Spleen (tissue), 7 donors: ENCODE measurements at regions not wholly inside any gene's neighbourhood (a gene's known extent, or its start where the extent isn't known, plus 50 kb on each side); places are given as distances from the start of the nearest gene placed in this dataset.

Experiments
- POLR2A ChIP-seq, 3 donors: fragments of 450-650 bp; IDR thresholded peaks; one replicate each; pipeline ENCODE4 v1.5.1; 2017; ENCODE audit warnings: antibody characterized with exemption in 3 of 3, mild to moderate bottlenecking in 1 of 3
- POLR2AphosphoS5 ChIP-seq, 3 donors: sonication (generic); formaldehyde crosslinking; IDR thresholded peaks; one replicate each; pipeline ENCODE4 v1.5.1; 2017; ENCODE audit warnings: antibody characterized with exemption in 3 of 3
- TF ChIP-seq, protein P1 (sequence below), 11 experiments: fragments of 200-600 bp in 7 of 11; fragments of 450-650 bp in 4 of 11; sonication (generic) in 4 of 11; IDR thresholded peaks in 8 of 11; conservative IDR thresholded peaks in 3 of 11; 1 replicate in 7 of 11; 2 replicates in 4 of 11; pipeline versions ENCODE4 v1.4.0 to v1.8.0; 2016 to 2021; ENCODE audit warnings: antibody characterized with exemption in 11 of 11, inconsistent platforms in 4 of 11, mild to moderate bottlenecking in 1 of 11
- donor health status: DM: no; HTN: no; CAD: no; lungs with moderate emphysema.
- donor health status: DM: no; HTN: no; CAD: no.
- donor health status: DM: no; HTN: no; CAD: no.

DNA sequence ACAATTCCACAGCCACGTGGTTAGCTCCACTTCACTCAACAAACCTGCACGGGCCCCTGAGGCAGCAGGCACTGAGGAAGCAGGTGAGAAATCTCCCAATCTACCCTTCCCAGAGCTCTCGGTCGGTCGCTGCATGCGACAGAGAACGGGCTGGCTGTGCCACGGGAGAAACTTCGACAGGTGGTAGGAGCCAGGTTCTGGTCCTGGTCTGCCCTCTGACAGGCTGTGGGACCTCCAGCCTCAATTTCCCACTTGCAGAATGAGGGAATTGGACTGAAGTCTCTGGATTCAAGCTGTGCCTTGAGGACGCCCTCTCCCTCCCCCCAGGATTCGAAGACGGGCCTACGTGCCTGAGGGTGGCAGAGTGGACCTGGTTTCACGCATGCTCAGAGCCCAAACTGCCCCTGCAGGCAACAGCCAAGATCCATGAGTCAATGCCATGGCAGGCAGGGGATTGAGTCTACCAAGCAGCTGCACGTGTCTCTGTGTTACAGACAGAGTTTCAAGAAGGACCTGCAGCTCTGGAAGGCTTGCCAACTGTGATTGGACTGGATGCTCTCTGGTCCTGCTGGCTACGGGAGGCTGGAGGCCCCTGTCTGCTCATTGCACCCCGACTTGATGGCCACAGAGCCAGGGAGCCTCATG lies 215.0 kb downstream of the USP6NL start:
- TF ChIP-seq, protein P1, sequence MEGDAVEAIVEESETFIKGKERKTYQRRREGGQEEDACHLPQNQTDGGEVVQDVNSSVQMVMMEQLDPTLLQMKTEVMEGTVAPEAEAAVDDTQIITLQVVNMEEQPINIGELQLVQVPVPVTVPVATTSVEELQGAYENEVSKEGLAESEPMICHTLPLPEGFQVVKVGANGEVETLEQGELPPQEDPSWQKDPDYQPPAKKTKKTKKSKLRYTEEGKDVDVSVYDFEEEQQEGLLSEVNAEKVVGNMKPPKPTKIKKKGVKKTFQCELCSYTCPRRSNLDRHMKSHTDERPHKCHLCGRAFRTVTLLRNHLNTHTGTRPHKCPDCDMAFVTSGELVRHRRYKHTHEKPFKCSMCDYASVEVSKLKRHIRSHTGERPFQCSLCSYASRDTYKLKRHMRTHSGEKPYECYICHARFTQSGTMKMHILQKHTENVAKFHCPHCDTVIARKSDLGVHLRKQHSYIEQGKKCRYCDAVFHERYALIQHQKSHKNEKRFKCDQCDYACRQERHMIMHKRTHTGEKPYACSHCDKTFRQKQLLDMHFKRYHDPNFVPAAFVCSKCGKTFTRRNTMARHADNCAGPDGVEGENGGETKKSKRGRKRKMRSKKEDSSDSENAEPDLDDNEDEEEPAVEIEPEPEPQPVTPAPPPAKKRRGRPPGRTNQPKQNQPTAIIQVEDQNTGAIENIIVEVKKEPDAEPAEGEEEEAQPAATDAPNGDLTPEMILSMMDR (IDR thresholded peaks at IDR 0.05 in 8 of 11, conservative IDR thresholded peaks at IDR 0.05 in 3 of 11) = no peak
- TF ChIP-seq POLR2AphosphoS5 (IDR thresholded peaks at IDR 0.05) (no peak), POLR2A (IDR thresholded peaks at IDR 0.05) (no peak)
